ENCODE measurements at regions not wholly inside any gene's neighbourhood (a gene's known extent, or its start where the extent isn't known, plus 50 kb on each side); places are given as distances from the start of the nearest gene placed in this dataset.

GRCh38 chr2:120554625-120555032, 181.0 kb upstream of the GLI2 start:
- TF ChIP-seq CTCF (IDR thresholded peaks at IDR 0.05): no peak
- TF ChIP-seq POLR2A (IDR thresholded peaks at IDR 0.05): no peak

Data from esophagus squamous epithelium (tissue), 4 donors.